NT2/D1 (cell line): ENCODE measurements at regions not wholly inside any gene's neighbourhood (a gene's known extent, or its start where the extent isn't known, plus 50 kb on each side); places are given as distances from the start of the nearest gene placed in this dataset.

Experiments used
- SUZ12 ChIP-seq: IDR thresholded peaks from 2 replicates; pipeline ENCODE4 v1.6.1; 2011; ENCODE audit not compliant: insufficient read length, insufficient read depth; ENCODE audit errors: extremely low read depth
- YY1 ChIP-seq: IDR thresholded peaks from 2 replicates; pipeline ENCODE4 v1.6.1; 2011; ENCODE audit not compliant: insufficient read length, insufficient read depth
- ZNF274 ChIP-seq: IDR thresholded peaks from 2 replicates; pipeline ENCODE4 v1.6.1; 2011; ENCODE audit warnings: mild to moderate bottlenecking, low read depth, low read length

DNA sequence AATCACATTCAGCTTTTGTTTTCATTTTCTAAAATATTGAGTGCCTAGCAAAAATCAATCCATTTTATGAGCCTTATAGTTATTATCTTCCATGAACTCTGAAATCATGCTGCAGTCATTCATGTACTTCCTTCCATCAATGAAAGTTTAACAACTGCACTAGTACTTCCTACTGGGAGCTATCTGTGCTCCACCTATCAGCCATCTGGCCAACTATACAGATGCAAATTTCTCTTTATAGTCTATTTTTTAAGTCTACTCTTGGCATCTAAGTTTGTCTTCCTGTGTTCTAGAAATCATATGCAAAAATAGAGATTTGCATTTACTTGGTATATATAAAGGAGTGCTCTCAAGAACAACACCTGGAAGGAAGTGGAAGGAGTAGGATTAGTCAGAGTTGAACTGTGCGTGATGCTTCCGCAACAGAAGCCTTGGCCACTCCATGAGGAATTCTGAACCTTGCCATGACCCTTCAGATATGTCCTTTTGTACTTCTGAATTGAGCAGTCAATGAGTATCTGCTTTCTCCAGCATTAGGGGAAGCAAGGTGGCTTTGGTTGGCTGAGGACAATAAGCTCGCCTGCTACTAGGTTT, 403.2 kb upstream of the ADAMTS5 start:
- TF ChIP-seq ZNF274 (no peak), SUZ12 (no peak), YY1 (no peak)
